CD4-positive, alpha-beta T cell (primary cell): ENCODE measurements at regions not wholly inside any gene's neighbourhood (a gene's known extent, or its start where the extent isn't known, plus 50 kb on each side); places are given as distances from the start of the nearest gene placed in this dataset.
A peak's percentile ranks its signal among the peaks of the same experiment; 100 is the strongest.

Experiments used
- ATAC-seq: fragments of 200-7000 bp; cut with Tn5 transposase; one replicate; pipeline ENCODE4 v1.10.0; 2022; ENCODE audit warnings: mild to moderate bottlenecking; ENCODE audit not compliant: poor library complexity
- CTCF ChIA-PET: fragments of 350-600 bp; sonication (Branson Sonifier 250); formaldehyde crosslinking; loops from one replicate; lab custom pipeline; 2021; ENCODE audit warnings: antibody characterized with exemption, inconsistent platforms; lab: Charles Lee
- POLR2A ChIA-PET: fragments of 350-600 bp; sonication (Branson Sonifier 250); formaldehyde crosslinking; loops from one replicate; lab custom pipeline; 2021; ENCODE audit warnings: antibody characterized with exemption, inconsistent platforms; lab: Charles Lee
- DNase-seq, 14 experiments: peaks; one replicate each; pipeline ENCODE4 v3.0.0-alpha.2; 2013 to 2020; ENCODE audit warnings: mixed read lengths in 2 of 14
- H3K27ac ChIP-seq, 2 donors: one replicate each; pipeline versions ENCODE4 v1.5.1 to v1.7.0; 2013; ENCODE audit warnings: low read length in 2 of 2, low read depth in 1 of 2, mild to moderate bottlenecking in 1 of 2
- H3K27me3 ChIP-seq, 2 experiments: 1 replicate in 1 of 2; 2 replicates in 1 of 2; pipeline versions ENCODE4 v1.6.1 to v1.7.0; 2013; ENCODE audit warnings: low read length in 2 of 2, control low read depth in 1 of 2, mild to moderate bottlenecking in 1 of 2, moderate library complexity in 1 of 2; ENCODE audit not compliant: insufficient read depth in 2 of 2, control insufficient read depth in 1 of 2
- H3K36me3 ChIP-seq: one replicate; pipeline ENCODE4 v1.6.1; 2013; ENCODE audit warnings: low read length, control low read depth; ENCODE audit not compliant: insufficient read depth
- H3K4me1 ChIP-seq: one replicate; pipeline ENCODE4 v1.6.1; 2013; ENCODE audit warnings: low read length, control low read depth; ENCODE audit not compliant: insufficient read depth
- H3K4me3 ChIP-seq: one replicate; pipeline ENCODE4 v1.5.1; 2013; ENCODE audit warnings: mild to moderate bottlenecking, low read length, moderate library complexity
- H3K9me3 ChIP-seq, 2 experiments: 1 replicate in 1 of 2; 2 replicates in 1 of 2; pipeline versions ENCODE4 v1.6.1 to v1.7.0; 2013; ENCODE audit warnings: low read length in 2 of 2, mild to moderate bottlenecking in 2 of 2, control low read depth in 1 of 2, moderate library complexity in 1 of 2; ENCODE audit not compliant: control insufficient read depth in 1 of 2, insufficient read depth in 1 of 2
- H3K27ac Mint-ChIP-seq: one replicate; pipeline ENCODE4 v1.8.0; 2020; ENCODE audit warnings: mixed read lengths
- H3K27me3 Mint-ChIP-seq: one replicate; pipeline ENCODE4 v1.8.0; 2021; ENCODE audit warnings: mixed read lengths
- H3K36me3 Mint-ChIP-seq: one replicate; pipeline ENCODE4 v1.8.0; 2021; ENCODE audit warnings: low read depth, mixed read lengths
- H3K4me1 Mint-ChIP-seq: one replicate; pipeline ENCODE4 v1.8.0; 2021; ENCODE audit warnings: low read depth, mixed read lengths
- H3K4me3 Mint-ChIP-seq: one replicate; pipeline ENCODE4 v1.8.0; 2020; ENCODE audit warnings: mild to moderate bottlenecking, mixed read lengths
- H3K9me3 Mint-ChIP-seq: one replicate; pipeline ENCODE4 v1.8.0; 2020; ENCODE audit warnings: mixed read lengths
- intact Hi-C, 2 experiments: fragments of 100-400 bp; cut with DNase I in 1 of 2; cut with micrococcal nuclease in 1 of 2; formaldehyde crosslinking; loops; one replicate each; pipeline versions ENCODE4 v1.15.1 to v1.9.0; 2023 to 2025; cut with DNase I, micrococcal nuclease
- TF ChIP-seq, protein P1 (sequence below): fragments of 200-600 bp; IDR thresholded peaks from one replicate; pipeline ENCODE4 v1.8.0; 2022; ENCODE audit warnings: antibody characterized with exemption, mild to moderate bottlenecking

- intact Hi-C loops = no loop called here
- no peaks in the 10 kb centered on the region for H3K27me3 ChIP-seq
- TF ChIP-seq, protein P1, sequence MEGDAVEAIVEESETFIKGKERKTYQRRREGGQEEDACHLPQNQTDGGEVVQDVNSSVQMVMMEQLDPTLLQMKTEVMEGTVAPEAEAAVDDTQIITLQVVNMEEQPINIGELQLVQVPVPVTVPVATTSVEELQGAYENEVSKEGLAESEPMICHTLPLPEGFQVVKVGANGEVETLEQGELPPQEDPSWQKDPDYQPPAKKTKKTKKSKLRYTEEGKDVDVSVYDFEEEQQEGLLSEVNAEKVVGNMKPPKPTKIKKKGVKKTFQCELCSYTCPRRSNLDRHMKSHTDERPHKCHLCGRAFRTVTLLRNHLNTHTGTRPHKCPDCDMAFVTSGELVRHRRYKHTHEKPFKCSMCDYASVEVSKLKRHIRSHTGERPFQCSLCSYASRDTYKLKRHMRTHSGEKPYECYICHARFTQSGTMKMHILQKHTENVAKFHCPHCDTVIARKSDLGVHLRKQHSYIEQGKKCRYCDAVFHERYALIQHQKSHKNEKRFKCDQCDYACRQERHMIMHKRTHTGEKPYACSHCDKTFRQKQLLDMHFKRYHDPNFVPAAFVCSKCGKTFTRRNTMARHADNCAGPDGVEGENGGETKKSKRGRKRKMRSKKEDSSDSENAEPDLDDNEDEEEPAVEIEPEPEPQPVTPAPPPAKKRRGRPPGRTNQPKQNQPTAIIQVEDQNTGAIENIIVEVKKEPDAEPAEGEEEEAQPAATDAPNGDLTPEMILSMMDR = no peak
- H3K36me3 Mint-ChIP-seq = no peaks in the 10 kb centered on the region
- no peaks in the 10 kb centered on the region for H3K9me3 Mint-ChIP-seq
- H3K4me3 ChIP-seq = no peak overlapping the region
- no peaks in the 10 kb centered on the region for H3K36me3 ChIP-seq
- no peak overlapping the region for H3K27ac ChIP-seq
- H3K4me3 Mint-ChIP-seq = no peak overlapping the region
- POLR2A ChIA-PET = no interaction called here
- no peaks in the 10 kb centered on the region for H3K9me3 ChIP-seq
- H3K27ac Mint-ChIP-seq = no peak overlapping the region
- H3K4me1 ChIP-seq = no peaks in the 10 kb centered on the region
- CTCF ChIA-PET = no interaction called here
- H3K27me3 Mint-ChIP-seq = peaks cover 10% of the 10 kb centered on the region
- no peak for ATAC-seq
- peak in 1 of 14 experiments; percentile 0 for DNase-seq
- H3K4me1 Mint-ChIP-seq = no peaks in the 10 kb centered on the region
Measured at GRCh38 chr3:81936817-81937216, 175.4 kb upstream of the GBE1 start.

GRCh38 chr3:81932681-81933080 lies 171.2 kb upstream of the GBE1 start:
- ChIA-PET CTCF (no interaction called here), POLR2A (no interaction called here)
- H3K27ac ChIP-seq = no peak overlapping the region
- TF ChIP-seq, protein P1 = no peak
- H3K4me1 Mint-ChIP-seq = no peaks in the 10 kb centered on the region
- H3K4me1 ChIP-seq = no peaks in the 10 kb centered on the region
- H3K27me3 Mint-ChIP-seq = peaks cover 10% of the 10 kb centered on the region
- no peaks in the 10 kb centered on the region for H3K36me3 ChIP-seq
- no peak overlapping the region for H3K4me3 Mint-ChIP-seq
- no peak for ATAC-seq
- intact Hi-C loops = no loop called here
- DNase-seq = no peak
- no peak overlapping the region for H3K27ac Mint-ChIP-seq
- no peak overlapping the region for H3K4me3 ChIP-seq
- peaks cover 0 to 3% of the 10 kb centered on the region in 2 experiments for H3K9me3 ChIP-seq
- H3K36me3 Mint-ChIP-seq = no peaks in the 10 kb centered on the region
- no peaks in the 10 kb centered on the region for H3K9me3 Mint-ChIP-seq
- no peaks in the 10 kb centered on the region for H3K27me3 ChIP-seq

DNA sequence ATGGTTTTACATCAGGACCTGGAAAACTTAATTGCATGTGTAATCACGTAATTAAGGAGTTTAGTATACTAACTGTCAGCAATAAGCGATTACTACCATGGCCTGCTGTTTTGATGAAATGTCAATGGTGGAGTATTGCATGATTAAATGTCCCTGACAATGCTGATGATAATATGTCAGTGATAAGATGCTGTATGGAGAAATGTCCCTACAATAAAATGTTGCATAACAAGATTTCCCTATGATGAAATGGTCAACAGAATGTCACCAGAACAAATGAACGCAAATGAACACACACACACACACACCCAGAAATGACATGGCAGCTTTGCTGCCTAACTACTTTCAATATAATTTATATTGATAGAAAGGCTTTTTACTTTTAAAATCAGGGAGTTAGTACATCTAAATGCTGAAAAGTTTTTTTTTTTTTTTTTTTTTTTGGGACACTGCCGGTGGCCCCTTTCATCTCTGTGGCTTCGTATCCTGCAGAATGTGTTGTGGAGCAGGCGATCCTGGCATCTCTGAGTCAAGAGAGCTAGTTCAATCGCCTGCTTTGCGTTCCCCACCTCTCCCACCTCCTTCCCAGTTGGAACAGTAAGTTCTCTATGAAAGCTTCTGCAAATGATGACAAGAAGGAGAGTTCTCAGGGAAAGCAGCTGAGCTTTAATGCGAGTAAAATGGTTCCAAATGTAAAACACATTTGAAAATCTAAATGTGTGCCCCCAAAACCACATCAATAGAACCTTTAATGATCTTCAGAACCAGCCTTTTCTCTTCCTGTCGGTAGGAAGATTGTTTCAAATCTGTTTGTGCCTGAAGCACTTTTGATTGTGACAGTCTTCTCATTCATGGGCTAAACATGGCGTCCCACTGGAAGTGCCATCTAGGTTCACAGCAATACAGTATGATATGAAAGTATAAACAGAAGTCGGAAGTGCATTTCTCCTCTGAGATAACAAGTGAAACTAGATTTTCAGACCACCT lies 170.1 kb upstream of the GBE1 start:
- no peaks in the 10 kb centered on the region for H3K4me1 ChIP-seq
- CTCF ChIA-PET = no interaction called here
- Mint-ChIP-seq H3K4me3 (no peak overlapping the region), H3K36me3 (no peaks in the 10 kb centered on the region), H3K27ac (no peak overlapping the region), H3K9me3 (no peaks in the 10 kb centered on the region), H3K27me3 (peaks cover 10% of the 10 kb centered on the region), H3K4me1 (no peaks in the 10 kb centered on the region)
- DNase-seq = no peak
- H3K9me3 ChIP-seq = peaks cover 0 to 3% of the 10 kb centered on the region in 2 experiments
- TF ChIP-seq, protein P1 = no peak
- intact Hi-C loops = no loop called here
- no peak overlapping the region for H3K27ac ChIP-seq
- no peak overlapping the region for H3K4me3 ChIP-seq
- H3K36me3 ChIP-seq = no peaks in the 10 kb centered on the region
- ATAC-seq = no peak
- H3K27me3 ChIP-seq = no peaks in the 10 kb centered on the region
- POLR2A ChIA-PET = interaction anchor here (0.7 kb wide), 1 partner anchor 1851 kb away, joined by 4 read pairs; no protein-coding TSS in a partner anchor
